IMR-90 (cell line): ENCODE measurements at regions not wholly inside any gene's neighbourhood (a gene's known extent, or its start where the extent isn't known, plus 50 kb on each side); places are given as distances from the start of the nearest gene placed in this dataset.

Experiments used
- ATAC-seq: fragments of 200-7000 bp; cut with Tn5 transposase; 2 replicates; pipeline ENCODE4 v1.9.1; 2020; ENCODE audit warnings: low read depth, mild to moderate bottlenecking, moderate library complexity
- BruUV-seq: library from RNA; stranded (reverse); fragments of 400-500 nt; replicated peaks from 2 replicates; lab custom pipeline; 2021; lab: Mats Ljungman, UMichigan
- CTCF ChIA-PET: fragments of 300-600 bp; formaldehyde crosslinking; extraction: SDS; loops from one replicate; lab custom pipeline; 2021; ENCODE audit warnings: antibody characterized with exemption; lab: Yijun Ruan, JAX
- POLR2A ChIA-PET: fragments of 300-600 bp; sonication (Branson Sonifier 250); formaldehyde crosslinking; loops from one replicate; lab custom pipeline; 2022; ENCODE audit warnings: antibody characterized with exemption; ENCODE audit not compliant: unreplicated experiment; lab: Charles Lee
- DNase-seq: peaks from one replicate; pipeline ENCODE4 v3.0.0; 2013
- H2AFZ ChIP-seq: replicated peaks from 2 replicates; pipeline ENCODE3; 2013; ENCODE audit warnings: low read length, mild to moderate bottlenecking; ENCODE audit not compliant: poor library complexity
- H2AK5ac ChIP-seq: 2 replicates; pipeline ENCODE4 v1.6.1; 2013; ENCODE audit warnings: low read depth, low read length, inconsistent platforms
- H2AK9ac ChIP-seq: replicated peaks from 2 replicates; pipeline ENCODE3; 2013; ENCODE audit warnings: mild to moderate bottlenecking, low read depth, low read length, moderate library complexity; ENCODE audit not compliant: poor library complexity
- H2BK120ac ChIP-seq: 2 replicates; pipeline ENCODE4 v1.6.1; 2013; ENCODE audit warnings: low read depth, low read length, inconsistent platforms
- H2BK15ac ChIP-seq: 3 replicates; pipeline ENCODE4 v1.6.1; 2013; ENCODE audit warnings: low read depth, low read length, inconsistent platforms
- H2BK20ac ChIP-seq: 2 replicates; pipeline ENCODE4 v1.6.1; 2013; ENCODE audit warnings: low read depth, mild to moderate bottlenecking, inconsistent platforms, low read length, moderate library complexity
- H2BK5ac ChIP-seq: 2 replicates; pipeline ENCODE4 v1.6.1; 2013; ENCODE audit warnings: mild to moderate bottlenecking, low read depth, low read length, inconsistent platforms; ENCODE audit not compliant: poor library complexity, severe bottlenecking
- H3K14ac ChIP-seq: replicated peaks from 2 replicates; pipeline ENCODE4 v1.6.1; 2013; ENCODE audit warnings: low read depth, low read length, inconsistent platforms
- H3K18ac ChIP-seq: 2 replicates; pipeline ENCODE4 v1.6.1; 2013; ENCODE audit warnings: low read depth, low read length, control low read depth
- H3K23ac ChIP-seq: 2 replicates; pipeline ENCODE4 v1.6.1; 2013; ENCODE audit warnings: low read depth, low read length, inconsistent platforms
- H3K27ac ChIP-seq: 2 replicates; pipeline ENCODE4 v1.5.1; 2013; ENCODE audit warnings: mild to moderate bottlenecking, control low read depth, low read length; ENCODE audit not compliant: insufficient read depth
- H3K27me3 ChIP-seq: 2 replicates; pipeline ENCODE4 v1.6.1; 2013; ENCODE audit warnings: low read length; ENCODE audit not compliant: control insufficient read depth, insufficient read depth
- H3K36me3 ChIP-seq: 2 replicates; pipeline ENCODE4 v1.6.1; 2013; ENCODE audit warnings: low read length, mixed read lengths; ENCODE audit not compliant: control insufficient read depth, insufficient read depth
- H3K4ac ChIP-seq: 2 replicates; pipeline ENCODE4 v1.6.1; 2013; ENCODE audit warnings: low read depth, low read length, inconsistent platforms
- H3K4me1 ChIP-seq: 2 replicates; pipeline ENCODE4 v1.6.1; 2013; ENCODE audit warnings: low read length, mixed read lengths; ENCODE audit not compliant: control insufficient read depth, insufficient read depth
- H3K4me2 ChIP-seq: 2 replicates; pipeline ENCODE4 v1.6.1; 2013; ENCODE audit warnings: low read depth, mild to moderate bottlenecking, control low read depth, low read length, moderate library complexity
- H3K4me3 ChIP-seq: 2 replicates; pipeline ENCODE4 v1.5.1; 2013; ENCODE audit warnings: low read depth, mild to moderate bottlenecking, control low read depth, low read length, moderate library complexity; ENCODE audit not compliant: insufficient read depth
- H3K56ac ChIP-seq: 2 replicates; pipeline ENCODE4 v1.6.1; 2013; ENCODE audit warnings: low read length, inconsistent platforms; ENCODE audit not compliant: insufficient read depth; ENCODE audit errors: extremely low read depth
- H3K79me1 ChIP-seq, 2 experiments: 2 replicates each; pipeline ENCODE4 v1.6.1; 2013; ENCODE audit warnings: low read length in 2 of 2, inconsistent platforms in 1 of 2, low read depth in 1 of 2
- H3K9ac ChIP-seq: 2 replicates; pipeline ENCODE4 v1.6.1; 2013; ENCODE audit warnings: low read depth, low read length, control low read depth
- H3K9me1 ChIP-seq: 2 replicates; pipeline ENCODE4 v1.6.1; 2013; ENCODE audit warnings: low read length, inconsistent platforms; ENCODE audit not compliant: insufficient read depth
- H3K9me3 ChIP-seq: 2 replicates; pipeline ENCODE4 v1.6.1; 2013; ENCODE audit warnings: low read length; ENCODE audit not compliant: control insufficient read depth, insufficient read depth
- H4K20me1 ChIP-seq: 2 replicates; pipeline ENCODE4 v1.6.1; 2013; ENCODE audit warnings: low read length, inconsistent platforms; ENCODE audit not compliant: insufficient read depth
- H4K5ac ChIP-seq: 2 replicates; pipeline ENCODE4 v1.6.1; 2013; ENCODE audit warnings: mild to moderate bottlenecking, low read depth, low read length, control low read depth
- H4K8ac ChIP-seq, 2 experiments: 2 replicates each; pipeline ENCODE4 v1.6.1; 2013; ENCODE audit warnings: low read depth in 2 of 2, low read length in 2 of 2, control low read depth in 1 of 2, inconsistent platforms in 1 of 2
- H4K91ac ChIP-seq: 2 replicates; pipeline ENCODE4 v1.6.1; 2013; ENCODE audit warnings: low read depth, low read length, inconsistent platforms; ENCODE audit not compliant: insufficient read depth
- BHLHE40 ChIP-seq: fragments of 150-350 bp; IDR thresholded peaks from 2 replicates; pipeline ENCODE4 v1.6.1; 2016; ENCODE audit warnings: mild to moderate bottlenecking, low read depth, low read length
- CEBPB ChIP-seq: IDR thresholded peaks from 2 replicates; pipeline ENCODE4 v1.6.1; 2012; ENCODE audit warnings: low read depth, low read length, improper control_type of control experiment
- CHD1 ChIP-seq: IDR thresholded peaks from 2 replicates; pipeline ENCODE4 v1.6.1; 2012; ENCODE audit warnings: low read depth, low read length, improper control_type of control experiment
- FOS ChIP-seq: fragments of 150-350 bp; IDR thresholded peaks from 2 replicates; pipeline ENCODE4 v1.6.1; 2016; ENCODE audit warnings: low read depth, low read length
- MAFK ChIP-seq: IDR thresholded peaks from 2 replicates; pipeline ENCODE4 v1.6.1; 2012; ENCODE audit warnings: low read depth, low read length, improper control_type of control experiment
- MAZ ChIP-seq: IDR thresholded peaks from 2 replicates; pipeline ENCODE4 v1.6.1; 2012; ENCODE audit warnings: low read depth, mild to moderate bottlenecking, low read length, improper control_type of control experiment, moderate library complexity, borderline replicate concordance
- MXI1 ChIP-seq: IDR thresholded peaks from 2 replicates; pipeline ENCODE4 v1.6.1; 2012; ENCODE audit warnings: low read depth, mild to moderate bottlenecking, low read length, moderate library complexity, borderline replicate concordance
- NFE2L2 ChIP-seq: fragments of 150-350 bp; IDR thresholded peaks from 2 replicates; pipeline ENCODE4 v1.6.1; 2016; ENCODE audit warnings: low read depth, mild to moderate bottlenecking, low read length
- POLR2A ChIP-seq: IDR thresholded peaks from 2 replicates; pipeline ENCODE4 v1.6.1; 2012; ENCODE audit warnings: mild to moderate bottlenecking, low read depth, low read length
- RFX5 ChIP-seq: IDR thresholded peaks from 2 replicates; pipeline ENCODE4 v1.8.0; 2012; ENCODE audit warnings: low read depth, mild to moderate bottlenecking, low read length, moderate library complexity
- SMC3 ChIP-seq: fragments of 150-350 bp; IDR thresholded peaks from 2 replicates; pipeline ENCODE4 v1.6.1; 2016; ENCODE audit warnings: low read depth, mild to moderate bottlenecking, antibody characterized with exemption, low read length, moderate library complexity
- WGBS, 2 experiments: methylation state at CpG; one replicate each; pipeline versions ENCODE4 v1.1.5 to v1.1.7; 2013; ENCODE audit warnings: missing lambda C conversion rate in 2 of 2; ENCODE audit not compliant: insufficient read length in 1 of 2; ENCODE audit errors: extremely low coverage in 2 of 2; 5-methylcytosine and 5-hydroxymethylcytosine counted together
- dilution Hi-C: fragments of 300-500 bp; cut with HindIII; formaldehyde crosslinking; loops from one replicate; pipeline ENCODE4 v1.14.3; 2018; ENCODE audit warnings: low sequenced_read_pairs; ENCODE audit not compliant: unreplicated experiment
- in situ Hi-C: fragments of 300-500 bp; cut with MboI; formaldehyde crosslinking; loops from 3 replicates; pipeline ENCODE4 v1.14.3; 2019; ENCODE audit warnings: low sequenced_read_pairs, inconsistent platforms, mixed read lengths
- intact Hi-C: fragments of 100-400 bp; cut with micrococcal nuclease; formaldehyde crosslinking; loops from 2 replicates; pipeline ENCODE4 v1.10.0; 2022
- TF ChIP-seq, protein P1 (sequence below): fragments of 150-350 bp; IDR thresholded peaks from 2 replicates; pipeline ENCODE4 v1.6.1; 2016; ENCODE audit warnings: low read depth, mild to moderate bottlenecking, low read length, moderate library complexity, borderline replicate concordance
- TF ChIP-seq, protein P2 (sequence below): conservative IDR thresholded peaks from 2 replicates; pipeline ENCODE4 v1.5.1; 2012; ENCODE audit warnings: mild to moderate bottlenecking, low read depth, low read length, improper control_type of control experiment

DNA sequence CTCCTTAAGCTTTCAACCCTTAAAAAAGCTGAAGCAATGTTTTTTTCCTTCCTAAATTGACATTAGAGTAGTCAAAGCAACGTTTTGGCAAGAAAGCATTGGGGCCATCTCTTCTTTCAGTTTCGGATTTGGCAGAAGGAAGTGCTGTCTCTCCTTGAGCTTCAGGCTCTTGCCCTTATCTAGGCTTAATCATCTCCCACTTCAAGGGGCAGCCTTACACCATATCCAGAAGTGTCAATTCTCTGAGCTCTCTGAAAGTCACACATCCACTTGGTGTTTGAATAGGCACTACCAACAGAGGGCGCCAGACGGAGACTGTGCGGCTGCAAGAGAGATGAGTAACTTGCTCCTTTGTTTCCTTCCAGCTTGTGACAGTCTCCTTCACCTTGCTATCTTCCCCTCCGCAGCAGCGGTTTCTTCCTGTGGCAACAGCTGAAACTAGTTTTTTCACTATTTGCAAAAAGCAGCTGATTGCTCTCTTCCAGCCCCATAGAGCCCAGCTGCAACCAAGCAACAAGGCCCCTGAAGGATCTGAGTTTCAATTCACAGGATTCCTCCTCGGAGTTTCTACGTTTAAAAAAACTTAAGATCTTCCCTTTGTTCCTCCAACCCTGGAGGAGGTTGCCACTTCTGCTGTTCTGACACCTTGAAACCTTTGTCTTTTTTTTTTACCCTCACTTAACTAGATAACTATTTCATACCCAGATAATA, 147.0 kb upstream of the SLCO3A1 start (continued):
- TF ChIP-seq SMC3, result peak; percentile 65

DNA sequence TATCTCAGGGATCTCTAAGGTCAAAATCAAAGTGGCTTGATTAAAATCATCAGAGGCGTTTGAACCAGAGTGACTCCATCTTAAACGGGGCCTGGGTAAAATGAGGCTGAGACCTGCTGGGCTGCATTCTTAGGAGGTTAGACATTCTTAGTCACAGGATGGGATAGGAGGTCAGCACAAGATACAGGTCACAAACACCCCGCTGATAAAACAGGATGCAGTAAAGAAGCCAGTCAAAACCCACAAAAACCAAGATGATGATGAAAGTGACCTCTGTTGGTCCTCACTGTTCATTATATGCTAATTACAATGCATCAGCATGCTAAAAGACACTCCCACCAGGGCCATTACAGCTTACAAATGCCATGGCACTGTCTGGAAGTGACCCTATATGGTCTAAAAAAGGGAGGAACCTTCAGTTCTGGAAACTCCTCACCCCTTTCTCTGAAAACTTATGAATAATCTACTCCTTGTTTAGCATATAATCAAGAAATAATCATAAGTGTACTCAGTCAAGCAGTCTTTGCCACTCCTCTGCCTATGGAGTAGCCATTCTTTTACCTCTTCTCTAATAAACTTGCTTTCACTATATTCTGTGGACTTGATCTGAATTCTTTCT, 143.3 kb upstream of the SLCO3A1 start:
- no TSS peak for BruUV-seq
- in situ Hi-C loops (no loop called here), dilution Hi-C loops (no loop called here), intact Hi-C loops (no loop called here)
- DNase-seq, result no peak
- H3K9me3 ChIP-seq, result no peaks in the 10 kb centered on the region
- no peak overlapping the region for H4K91ac ChIP-seq
- no peaks in the 10 kb centered on the region for H3K79me1 ChIP-seq
- H2BK15ac ChIP-seq, result no peak overlapping the region
- no peak overlapping the region for H2BK20ac ChIP-seq
- no peak overlapping the region for H3K56ac ChIP-seq
- no peak overlapping the region for H2AFZ ChIP-seq
- H3K23ac ChIP-seq, result no peak overlapping the region
- H3K14ac ChIP-seq, result no peak overlapping the region
- no peak for ATAC-seq
- H3K18ac ChIP-seq, result no peak overlapping the region
- no peak overlapping the region for H4K8ac ChIP-seq
- no peak overlapping the region for H2BK5ac ChIP-seq
- no peak overlapping the region for H2AK5ac ChIP-seq
- no peaks in the 10 kb centered on the region for H3K36me3 ChIP-seq
- no peak overlapping the region for H3K4me2 ChIP-seq
- H3K4me1 ChIP-seq, result no peaks in the 10 kb centered on the region
- no peak overlapping the region for H2AK9ac ChIP-seq
- H3K27me3 ChIP-seq, result no peaks in the 10 kb centered on the region
- no peak overlapping the region for H3K9ac ChIP-seq
- no peaks in the 10 kb centered on the region for H4K20me1 ChIP-seq
- no peak overlapping the region for H3K4ac ChIP-seq
- CTCF ChIA-PET, result no interaction called here
- H3K27ac ChIP-seq, result no peak overlapping the region
- H2BK120ac ChIP-seq, result no peak overlapping the region
- WGBS, 2 experiments, result no CpG with 5 or more reads among the region's 3 CpGs
- POLR2A ChIA-PET, result no interaction called here
- no peaks in the 10 kb centered on the region for H3K9me1 ChIP-seq
- no peak overlapping the region for H4K5ac ChIP-seq
- no peak overlapping the region for H3K4me3 ChIP-seq
- TF ChIP-seq MXI1, result no peak
- TF ChIP-seq FOS, result no peak
- no peak for TF ChIP-seq MAFK
- TF ChIP-seq, protein P1, sequence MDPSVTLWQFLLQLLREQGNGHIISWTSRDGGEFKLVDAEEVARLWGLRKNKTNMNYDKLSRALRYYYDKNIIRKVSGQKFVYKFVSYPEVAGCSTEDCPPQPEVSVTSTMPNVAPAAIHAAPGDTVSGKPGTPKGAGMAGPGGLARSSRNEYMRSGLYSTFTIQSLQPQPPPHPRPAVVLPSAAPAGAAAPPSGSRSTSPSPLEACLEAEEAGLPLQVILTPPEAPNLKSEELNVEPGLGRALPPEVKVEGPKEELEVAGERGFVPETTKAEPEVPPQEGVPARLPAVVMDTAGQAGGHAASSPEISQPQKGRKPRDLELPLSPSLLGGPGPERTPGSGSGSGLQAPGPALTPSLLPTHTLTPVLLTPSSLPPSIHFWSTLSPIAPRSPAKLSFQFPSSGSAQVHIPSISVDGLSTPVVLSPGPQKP, result no peak
- no peak for TF ChIP-seq MAZ
- TF ChIP-seq, protein P2, sequence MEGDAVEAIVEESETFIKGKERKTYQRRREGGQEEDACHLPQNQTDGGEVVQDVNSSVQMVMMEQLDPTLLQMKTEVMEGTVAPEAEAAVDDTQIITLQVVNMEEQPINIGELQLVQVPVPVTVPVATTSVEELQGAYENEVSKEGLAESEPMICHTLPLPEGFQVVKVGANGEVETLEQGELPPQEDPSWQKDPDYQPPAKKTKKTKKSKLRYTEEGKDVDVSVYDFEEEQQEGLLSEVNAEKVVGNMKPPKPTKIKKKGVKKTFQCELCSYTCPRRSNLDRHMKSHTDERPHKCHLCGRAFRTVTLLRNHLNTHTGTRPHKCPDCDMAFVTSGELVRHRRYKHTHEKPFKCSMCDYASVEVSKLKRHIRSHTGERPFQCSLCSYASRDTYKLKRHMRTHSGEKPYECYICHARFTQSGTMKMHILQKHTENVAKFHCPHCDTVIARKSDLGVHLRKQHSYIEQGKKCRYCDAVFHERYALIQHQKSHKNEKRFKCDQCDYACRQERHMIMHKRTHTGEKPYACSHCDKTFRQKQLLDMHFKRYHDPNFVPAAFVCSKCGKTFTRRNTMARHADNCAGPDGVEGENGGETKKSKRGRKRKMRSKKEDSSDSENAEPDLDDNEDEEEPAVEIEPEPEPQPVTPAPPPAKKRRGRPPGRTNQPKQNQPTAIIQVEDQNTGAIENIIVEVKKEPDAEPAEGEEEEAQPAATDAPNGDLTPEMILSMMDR, result no peak
- no peak for TF ChIP-seq POLR2A
- no peak for TF ChIP-seq CHD1
- no peak for TF ChIP-seq RFX5
- TF ChIP-seq CEBPB, result no peak
- TF ChIP-seq BHLHE40, result no peak
- no peak for TF ChIP-seq NFE2L2
